B cell (primary cell): ENCODE measurements at regions not wholly inside any gene's neighbourhood (a gene's known extent, or its start where the extent isn't known, plus 50 kb on each side); places are given as distances from the start of the nearest gene placed in this dataset.
"Not testable (repeated sequence)": the region's sequence is repeated elsewhere in the genome, so short reads cannot be mapped to it uniquely, and the experiment has no call there.

Experiments used
- ATAC-seq: fragments of 200-7000 bp; cut with Tn5 transposase; one replicate; pipeline ENCODE4 v1.10.0; 2021; ENCODE audit warnings: low read depth, mild to moderate bottlenecking, moderate number of reproducible peaks, moderate library complexity
- CTCF ChIA-PET: fragments of 350-600 bp; sonication (Branson Sonifier 250); formaldehyde crosslinking; loops from one replicate; lab custom pipeline; 2021; ENCODE audit warnings: antibody characterized with exemption, inconsistent platforms; lab: Charles Lee
- POLR2A ChIA-PET: fragments of 350-600 bp; sonication (Branson Sonifier 250); formaldehyde crosslinking; loops from one replicate; lab custom pipeline; 2021; ENCODE audit warnings: antibody characterized with exemption; lab: Charles Lee
- DNase-seq: peaks from one replicate; pipeline ENCODE4 v3.0.0; 2013
- H2AFZ ChIP-seq: 2 replicates; pipeline ENCODE4 v1.6.1; 2012; ENCODE audit warnings: mild to moderate bottlenecking, low read depth, low read length; ENCODE audit not compliant: insufficient read depth, poor library complexity, severe bottlenecking
- H3K27ac ChIP-seq, 2 donors: 1 replicate in 1 of 2; 2 replicates in 1 of 2; pipeline ENCODE4 v1.5.1; 2012 to 2013; ENCODE audit warnings: low read length in 2 of 2, mild to moderate bottlenecking in 2 of 2, moderate library complexity in 1 of 2
- H3K27me3 ChIP-seq, 4 experiments: fragments of 200-600 bp in 1 of 4; sonication (generic) in 1 of 4; replicated peaks in 1 of 4; 1 replicate in 2 of 4; 2 replicates in 2 of 4; pipeline versions ENCODE4 v1.6.1 to v1.7.0; 2013 to 2016; ENCODE audit warnings: low read length in 3 of 4, mild to moderate bottlenecking in 2 of 4, mixed read lengths in 1 of 4, moderate library complexity in 1 of 4; ENCODE audit not compliant: insufficient read depth in 4 of 4, control insufficient read depth in 3 of 4; ENCODE audit errors: control extremely low read depth in 1 of 4
- H3K36me3 ChIP-seq, 2 experiments: replicated peaks in 1 of 2; 1 replicate in 1 of 2; 2 replicates in 1 of 2; pipeline versions ENCODE4 v1.6.1 to v1.7.1; 2013; ENCODE audit warnings: low read length in 1 of 2; ENCODE audit not compliant: insufficient read depth in 2 of 2, control insufficient read depth in 1 of 2; ENCODE audit errors: control extremely low read depth in 1 of 2, extremely low read depth in 1 of 2
- H3K4me1 ChIP-seq, 2 donors: fragments of 200-600 bp in 1 of 2; sonication (generic) in 1 of 2; 1 replicate in 1 of 2; 2 replicates in 1 of 2; pipeline versions ENCODE4 v1.5.1 to v1.6.1; 2013 to 2017; ENCODE audit warnings: low read length in 2 of 2; ENCODE audit not compliant: control insufficient read depth in 2 of 2, insufficient read depth in 2 of 2
- H3K4me2 ChIP-seq: replicated peaks from 2 replicates; pipeline ENCODE3; 2012; ENCODE audit warnings: mild to moderate bottlenecking, low read depth, low read length; ENCODE audit not compliant: poor library complexity, severe bottlenecking
- H3K4me3 ChIP-seq, 5 experiments: fragments of 200-600 bp in 1 of 5; sonication (generic) in 1 of 5; 1 replicate in 3 of 5; 2 replicates in 2 of 5; pipeline versions ENCODE4 v1.5.1 to v1.7.0; 2011 to 2016; ENCODE audit warnings: low read length in 4 of 5, mild to moderate bottlenecking in 4 of 5, low read depth in 2 of 5, control low read depth in 1 of 5, moderate library complexity in 1 of 5; ENCODE audit not compliant: insufficient read depth in 1 of 5; ENCODE audit errors: control extremely low read depth in 1 of 5, extremely low read depth in 1 of 5
- H3K79me2 ChIP-seq: fragments of 200-600 bp; sonication (generic); one replicate; pipeline ENCODE4 v1.6.0; 2016; ENCODE audit warnings: low read length; ENCODE audit not compliant: control insufficient read depth, insufficient read depth
- H3K9ac ChIP-seq: fragments of 200-600 bp; sonication (generic); 2 replicates; pipeline ENCODE4 v1.6.1; 2017; ENCODE audit warnings: mild to moderate bottlenecking, low read length, moderate library complexity
- H3K9me3 ChIP-seq, 3 donors: one replicate each; pipeline versions ENCODE4 v1.6.1 to v1.7.1; 2013; ENCODE audit warnings: low read length in 2 of 3; ENCODE audit not compliant: control insufficient read depth in 2 of 3, insufficient read depth in 1 of 3; ENCODE audit errors: control extremely low read depth in 1 of 3
- H4K20me1 ChIP-seq: 2 replicates; pipeline ENCODE4 v1.6.0; 2012; ENCODE audit warnings: mild to moderate bottlenecking, low read length; ENCODE audit not compliant: insufficient read depth, control insufficient read depth, poor library complexity, severe bottlenecking
- H3K27ac Mint-ChIP-seq: one replicate; pipeline ENCODE4 v1.8.0; 2021; ENCODE audit warnings: mixed read lengths
- H3K27me3 Mint-ChIP-seq: one replicate; pipeline ENCODE4 v1.8.0; 2021; ENCODE audit warnings: mixed read lengths
- H3K4me1 Mint-ChIP-seq: one replicate; pipeline ENCODE4 v1.8.0; 2021; ENCODE audit warnings: mixed read lengths
- H3K4me3 Mint-ChIP-seq: one replicate; pipeline ENCODE4 v1.8.0; 2021; ENCODE audit warnings: mixed read lengths
- H3K9me3 Mint-ChIP-seq: one replicate; pipeline ENCODE4 v1.8.0; 2022; ENCODE audit warnings: mixed read lengths; ENCODE audit not compliant: insufficient read depth
- CTCF ChIP-seq: fragments of 200-600 bp; IDR thresholded peaks from one replicate; pipeline ENCODE4 v1.8.0; 2022; ENCODE audit warnings: antibody characterized with exemption, mild to moderate bottlenecking
- EZH2 ChIP-seq: IDR thresholded peaks from 2 replicates; pipeline ENCODE4 v1.6.1; 2012; ENCODE audit warnings: borderline replicate concordance, low read depth, mild to moderate bottlenecking, moderate library complexity, low read length; ENCODE audit not compliant: insufficient read depth, poor library complexity, severe bottlenecking
- WGBS: methylation state at CpG from one replicate; pipeline ENCODE4 v1.1.5; 2013; ENCODE audit warnings: missing lambda C conversion rate; ENCODE audit not compliant: insufficient coverage; 5-methylcytosine and 5-hydroxymethylcytosine counted together
- intact Hi-C: fragments of 100-400 bp; cut with micrococcal nuclease; formaldehyde crosslinking; loops from one replicate; pipeline ENCODE4 v1.10.0; 2022

GRCh38 chr12:42725809-42726208 is 136.3 kb upstream of the PRICKLE1 start:
- H3K4me2 ChIP-seq, result no peak overlapping the region
- TF ChIP-seq CTCF (no peak), EZH2 (no peak)
- H3K27ac Mint-ChIP-seq, result no peak overlapping the region
- H3K4me3 Mint-ChIP-seq, result no peak overlapping the region
- no peaks in the 10 kb centered on the region for H3K9me3 Mint-ChIP-seq
- DNase-seq (no peak), ATAC-seq (no peak)
- no peak overlapping the region for H3K9ac ChIP-seq
- no peak overlapping the region for H3K27ac ChIP-seq
- 100% methylated on average over 2 of the region's 3 CpGs for WGBS
- H3K4me1 ChIP-seq, result no peaks in the 10 kb centered on the region
- H3K9me3 ChIP-seq, result peaks cover 0 to 9% (median 4%) of the 10 kb centered on the region in 3 donors
- H3K27me3 ChIP-seq, result peaks cover 0 to 3% (median 0%) of the 10 kb centered on the region in 4 experiments
- no peaks in the 10 kb centered on the region for H3K4me1 Mint-ChIP-seq
- intact Hi-C loops, result no loop called here
- no peak overlapping the region for H2AFZ ChIP-seq
- H3K27me3 Mint-ChIP-seq, result no peaks in the 10 kb centered on the region
- no peaks in the 10 kb centered on the region for H3K36me3 ChIP-seq
- H4K20me1 ChIP-seq, result no peaks in the 10 kb centered on the region
- CTCF ChIA-PET, result no interaction called here
- no peaks in the 10 kb centered on the region for H3K79me2 ChIP-seq
- POLR2A ChIA-PET, result no interaction called here
- no peak overlapping the region for H3K4me3 ChIP-seq

DNA sequence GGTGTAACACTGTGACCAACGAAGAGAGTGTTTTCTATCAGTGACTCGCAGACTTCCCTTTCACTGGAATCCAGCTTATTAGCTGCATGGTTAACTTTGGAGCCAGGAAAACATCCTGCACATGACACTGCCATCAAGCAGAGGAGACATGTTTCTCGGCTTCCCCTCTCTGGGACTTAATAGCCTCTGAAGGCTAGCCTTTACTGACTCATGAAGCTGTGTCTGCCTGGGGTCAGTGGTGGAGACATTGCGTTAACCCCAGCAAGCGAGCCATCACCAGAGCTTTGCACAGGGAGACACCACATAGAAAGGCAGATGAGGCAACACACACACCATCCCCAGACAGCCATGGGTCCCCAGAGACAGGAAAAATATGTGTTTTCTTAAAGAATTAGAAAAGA is 126.9 kb upstream of the PRICKLE1 start:
- Histone ChIP-seq H3K4me2 (no peak overlapping the region), H3K4me1 (no peaks in the 10 kb centered on the region), H3K36me3 (no peaks in the 10 kb centered on the region), H2AFZ (no peak overlapping the region), H3K4me3 (no peak overlapping the region), H4K20me1 (no peaks in the 10 kb centered on the region), H3K79me2 (no peaks in the 10 kb centered on the region), H3K9ac (no peak overlapping the region), H3K27me3 (no peaks in the 10 kb centered on the region), H3K27ac (no peak overlapping the region), H3K9me3 (no peaks in the 10 kb centered on the region)
- 26% methylated on average over 3 of the region's 5 CpGs for WGBS
- ATAC-seq (no peak), DNase-seq (no peak)
- Mint-ChIP-seq H3K4me3 (no peak overlapping the region), H3K27me3 (no peaks in the 10 kb centered on the region), H3K27ac (no peak overlapping the region), H3K9me3 (peaks cover 4% of the 10 kb centered on the region), H3K4me1 (no peaks in the 10 kb centered on the region)
- ChIA-PET POLR2A (no interaction called here), CTCF (no interaction called here)
- no peak for TF ChIP-seq CTCF
- no peak for TF ChIP-seq EZH2
- intact Hi-C loops, result no loop called here

DNA sequence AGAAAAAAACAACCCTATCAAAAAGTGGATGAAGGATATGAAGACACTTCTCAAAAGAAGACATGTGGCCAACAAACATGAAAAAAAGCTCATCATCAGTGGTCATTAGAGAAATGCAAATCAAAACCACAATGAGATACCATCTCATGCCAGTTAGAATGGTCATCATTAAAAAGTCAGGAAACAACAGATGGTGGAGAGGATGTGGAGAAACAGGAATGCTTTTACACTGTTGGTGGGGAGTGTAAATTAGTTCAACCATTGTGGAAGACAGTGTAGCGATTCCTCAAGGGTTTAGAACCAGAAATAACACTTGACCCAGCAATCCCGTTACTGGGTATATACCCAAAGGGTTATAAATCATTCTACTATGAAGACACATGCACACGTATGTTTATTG is 124.0 kb upstream of the PRICKLE1 start:
- H3K36me3 ChIP-seq, H3K27ac Mint-ChIP-seq, H3K27ac ChIP-seq, H4K20me1 ChIP-seq, ATAC-seq, H3K4me3 Mint-ChIP-seq, DNase-seq, H2AFZ ChIP-seq, H3K9ac ChIP-seq, H3K4me3 ChIP-seq, H3K4me2 ChIP-seq, H3K4me1 Mint-ChIP-seq, H3K27me3 ChIP-seq, H3K9me3 ChIP-seq, CTCF ChIA-PET, H3K4me1 ChIP-seq, H3K79me2 ChIP-seq, H3K27me3 Mint-ChIP-seq, intact Hi-C loops, POLR2A ChIA-PET, H3K9me3 Mint-ChIP-seq: not testable (repeated sequence)
- WGBS, result no CpG with 5 or more reads among the region's 3 CpGs
